Activated T-helper 2 cell treated with anti-CD3 and anti-CD28 coated beads, Interferon-gamma antibody, Interleukin-2, Interleukin-4, amounts not matched to agents 10 μg/mL and 5 μg/mL and 100 μg/mL, durations not matched to agents 14 hours and 24 hours and 36 hours (primary cell): ENCODE measurements at regions not wholly inside any gene's neighbourhood (a gene's known extent, or its start where the extent isn't known, plus 50 kb on each side); places are given as distances from the start of the nearest gene placed in this dataset.

ENCODE experiments used
- DNase-seq: peaks from one replicate; pipeline ENCODE4 v3.0.0; 2021; ENCODE audit warnings: low spot score
- H3K27ac Mint-ChIP-seq: one replicate; pipeline ENCODE4 v1.8.0; 2021; ENCODE audit warnings: mixed read lengths
- H3K27me3 Mint-ChIP-seq: one replicate; pipeline ENCODE4 v1.8.0; 2021; ENCODE audit warnings: low read depth, mixed read lengths
- H3K36me3 Mint-ChIP-seq: one replicate; pipeline ENCODE4 v1.8.0; 2021; ENCODE audit warnings: low read depth, mixed read lengths
- H3K4me1 Mint-ChIP-seq: one replicate; pipeline ENCODE4 v1.8.0; 2021; ENCODE audit warnings: low read depth, mixed read lengths
- H3K4me3 Mint-ChIP-seq: one replicate; pipeline ENCODE4 v1.8.0; 2021; ENCODE audit warnings: low read depth, mild to moderate bottlenecking, moderate library complexity, mixed read lengths
- H3K9me3 Mint-ChIP-seq: one replicate; pipeline ENCODE4 v1.8.0; 2021; ENCODE audit warnings: mixed read lengths
- intact Hi-C: fragments of 100-400 bp; cut with micrococcal nuclease; formaldehyde crosslinking; loops from one replicate; pipeline ENCODE4 v1.15.1; 2023

DNA sequence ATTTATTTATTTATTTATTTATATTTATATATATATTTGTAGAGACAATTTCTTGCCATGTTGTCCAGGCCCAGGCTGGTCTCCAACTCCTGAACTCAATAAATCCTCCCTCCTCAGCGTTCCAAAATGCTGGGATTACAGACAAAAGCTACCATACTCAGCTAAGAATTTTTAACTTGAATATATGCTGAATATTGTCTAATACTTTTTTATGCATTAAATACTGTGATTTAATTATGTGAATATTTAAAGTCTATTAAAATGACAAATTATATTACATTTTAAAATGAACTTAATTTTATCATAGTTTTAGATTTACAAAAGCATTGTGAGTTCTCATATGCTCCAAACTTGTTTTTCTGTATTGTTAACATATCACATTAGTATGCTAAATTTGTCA lies 1022.4 kb downstream of the GRIK2 start:
- no peak overlapping the region for H3K4me3 Mint-ChIP-seq
- intact Hi-C loops = no loop called here
- no peak for DNase-seq

DNA sequence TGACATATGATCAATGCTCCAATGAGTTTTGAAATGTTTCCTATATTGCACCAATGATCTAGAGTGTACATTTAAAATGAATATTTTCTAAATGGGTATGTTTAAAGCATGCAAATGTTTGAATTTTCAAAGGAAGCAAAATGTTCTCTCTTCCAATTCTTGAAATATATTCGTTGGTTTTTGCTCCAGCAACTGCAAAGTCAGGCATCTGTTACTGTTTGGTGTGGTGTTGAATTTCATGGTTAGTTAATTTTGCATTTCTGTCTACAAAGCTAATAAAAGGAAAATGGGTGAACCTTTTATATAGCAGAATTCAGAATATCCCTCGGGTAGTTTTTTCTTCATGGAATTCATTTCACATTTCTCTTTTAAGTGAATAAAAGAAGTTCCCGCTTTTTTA lies 1018.3 kb downstream of the GRIK2 start:
- Mint-ChIP-seq H3K36me3 (no peaks in the 10 kb centered on the region), H3K27ac (no peak overlapping the region), H3K4me3 (no peak overlapping the region), H3K9me3 (peaks cover 5% of the 10 kb centered on the region), H3K4me1 (no peaks in the 10 kb centered on the region), H3K27me3 (no peaks in the 10 kb centered on the region)
- intact Hi-C loops = no loop called here
- DNase-seq = no peak

More for the DNA sequence above, 1022.4 kb downstream of the GRIK2 start:
- no peaks in the 10 kb centered on the region for H3K4me1 Mint-ChIP-seq
- H3K9me3 Mint-ChIP-seq = peaks cover 17% of the 10 kb centered on the region
- no peak overlapping the region for H3K27ac Mint-ChIP-seq
- no peaks in the 10 kb centered on the region for H3K36me3 Mint-ChIP-seq
- H3K27me3 Mint-ChIP-seq = no peaks in the 10 kb centered on the region

DNA sequence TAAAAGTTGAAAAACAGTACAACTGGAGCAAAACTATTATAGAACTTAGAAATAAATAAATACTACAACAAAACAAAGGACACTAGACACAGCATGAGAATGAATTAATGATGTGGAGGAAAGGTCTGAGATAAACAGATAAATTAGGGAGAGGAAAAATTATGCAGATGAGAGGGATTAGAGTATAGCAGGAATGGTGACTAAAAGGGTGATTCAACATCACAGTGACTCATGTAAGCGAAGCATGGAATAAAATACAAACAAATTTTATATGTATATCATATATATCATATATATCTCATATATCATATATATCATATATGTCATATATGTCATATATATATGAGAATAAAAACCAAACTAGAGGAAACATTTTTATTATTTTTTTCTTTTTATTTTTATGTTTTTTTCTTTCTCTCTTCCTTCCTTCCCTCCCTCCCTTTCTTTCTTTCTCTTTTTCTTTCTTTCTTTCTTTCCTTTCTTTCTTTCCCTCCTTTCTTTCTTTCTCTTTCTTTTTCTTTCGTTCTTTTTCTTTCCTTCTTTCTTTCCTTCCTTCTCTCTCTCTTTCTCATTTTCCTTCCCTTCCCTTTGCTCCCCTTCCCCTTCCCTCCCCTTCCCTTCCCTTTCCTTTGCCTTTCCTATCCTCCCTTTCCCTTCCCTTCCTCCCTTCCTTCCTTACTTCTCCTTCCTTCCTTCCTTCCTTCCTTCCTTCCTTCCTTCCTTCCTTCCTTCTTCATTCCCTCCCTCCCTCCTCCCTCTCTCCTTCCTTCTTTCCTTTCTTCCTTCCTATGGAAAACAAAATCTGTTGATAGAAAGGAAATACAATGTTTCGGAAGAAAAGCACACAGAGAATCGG lies 1014.6 kb downstream of the GRIK2 start:
- no peak for DNase-seq
- H3K36me3 Mint-ChIP-seq = no peaks in the 10 kb centered on the region
- intact Hi-C loops = no loop called here

DNA sequence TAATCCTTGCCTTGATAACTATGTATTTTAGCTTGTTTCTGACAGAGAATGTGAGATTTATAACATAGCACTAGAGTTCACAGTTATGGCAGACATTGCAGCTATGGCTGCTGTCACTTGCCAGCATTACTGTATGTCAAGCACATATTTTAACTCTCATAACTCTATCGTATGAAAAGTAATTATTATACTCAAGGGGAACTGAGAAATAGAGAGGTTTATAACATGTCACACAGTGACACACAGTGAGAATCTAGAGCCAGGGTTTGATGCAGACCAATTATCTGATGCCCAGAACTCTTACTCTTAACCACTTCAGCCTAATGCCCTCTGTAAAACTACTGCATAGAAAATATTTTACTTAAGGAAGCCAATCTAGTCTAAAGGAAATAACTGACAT lies 1012.4 kb downstream of the GRIK2 start:
- no peaks in the 10 kb centered on the region for H3K27me3 Mint-ChIP-seq
- intact Hi-C loops = no loop called here
- H3K27ac Mint-ChIP-seq = no peak overlapping the region
- H3K4me1 Mint-ChIP-seq = no peaks in the 10 kb centered on the region
- peaks cover 4% of the 10 kb centered on the region for H3K9me3 Mint-ChIP-seq
- H3K4me3 Mint-ChIP-seq = no peak overlapping the region
- no peak for DNase-seq
- no peaks in the 10 kb centered on the region for H3K36me3 Mint-ChIP-seq

More for the DNA sequence above, 1014.6 kb downstream of the GRIK2 start:
- Mint-ChIP-seq H3K9me3 (peaks cover 7% of the 10 kb centered on the region), H3K27me3 (no peaks in the 10 kb centered on the region), H3K27ac (no peak overlapping the region), H3K4me1 (no peaks in the 10 kb centered on the region), H3K4me3 (no peak overlapping the region)

- intact Hi-C loops = no loop called here
- Mint-ChIP-seq H3K36me3 (no peaks in the 10 kb centered on the region), H3K4me3 (no peak overlapping the region), H3K4me1 (no peaks in the 10 kb centered on the region), H3K27ac (no peak overlapping the region), H3K9me3 (peaks cover 4% of the 10 kb centered on the region), H3K27me3 (no peaks in the 10 kb centered on the region)
- DNase-seq = no peak
Measured at GRCh38 chr6:102402635-102403329, 1009.3 kb downstream of the GRIK2 start.

DNA sequence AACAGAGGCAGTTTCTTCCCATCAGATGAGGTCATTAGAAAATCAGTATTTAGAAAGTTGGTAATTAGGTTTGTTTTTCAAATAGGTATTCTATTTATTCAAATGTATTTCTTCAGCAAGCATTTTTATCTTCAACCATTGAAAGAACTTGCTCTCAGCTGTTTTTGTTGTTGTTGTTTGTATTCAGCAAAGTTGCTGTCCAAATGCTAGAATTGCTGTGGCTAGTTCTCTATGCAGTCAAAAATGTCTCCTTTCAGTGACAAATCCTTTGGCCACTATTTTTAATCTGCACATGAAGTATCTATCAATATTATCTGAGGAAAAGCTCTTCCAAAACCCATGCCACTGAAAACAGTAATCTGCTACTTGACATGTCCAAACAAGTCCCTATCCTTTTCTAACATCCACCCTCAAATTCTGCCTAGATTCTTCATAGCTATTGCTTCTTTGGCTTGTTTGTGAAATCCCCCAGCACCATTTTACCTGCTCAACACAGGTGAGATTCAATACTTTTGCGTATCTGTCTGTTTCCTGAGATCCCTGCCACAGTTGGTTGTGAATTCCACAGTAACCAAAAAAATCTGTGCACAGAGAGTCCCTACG lies 1005.4 kb downstream of the GRIK2 start:
- Mint-ChIP-seq H3K27me3 (no peaks in the 10 kb centered on the region), H3K9me3 (peaks cover 7% of the 10 kb centered on the region), H3K36me3 (no peaks in the 10 kb centered on the region), H3K27ac (no peak overlapping the region), H3K4me3 (no peak overlapping the region), H3K4me1 (no peaks in the 10 kb centered on the region)
- intact Hi-C loops = no loop called here
- DNase-seq = no peak

DNA sequence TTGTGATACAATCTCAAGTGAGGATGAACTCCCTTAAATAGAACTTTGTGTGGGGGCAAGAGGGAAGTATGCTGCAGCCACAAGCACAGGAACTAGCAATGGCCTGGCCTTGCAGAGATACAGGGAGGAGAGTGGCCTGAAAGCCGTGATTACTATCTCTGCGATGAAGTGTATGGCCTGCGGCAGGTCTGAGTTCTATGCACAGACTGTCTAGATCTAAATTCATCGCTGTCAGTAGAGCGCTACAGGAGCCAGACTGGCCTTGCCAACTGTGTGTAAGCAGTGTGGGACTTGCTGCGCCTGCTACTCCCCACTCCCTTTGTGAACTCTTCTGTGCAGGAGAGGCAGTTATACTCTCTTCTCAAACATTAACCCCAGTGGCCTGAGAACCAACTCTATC lies 997.0 kb downstream of the GRIK2 start:
- no peak overlapping the region for H3K27ac Mint-ChIP-seq
- no peak overlapping the region for H3K4me3 Mint-ChIP-seq
- no peaks in the 10 kb centered on the region for H3K27me3 Mint-ChIP-seq
- no peaks in the 10 kb centered on the region for H3K4me1 Mint-ChIP-seq
- intact Hi-C loops = no loop called here
- no peaks in the 10 kb centered on the region for H3K36me3 Mint-ChIP-seq
- no peak for DNase-seq
- H3K9me3 Mint-ChIP-seq = peaks cover 11% of the 10 kb centered on the region

DNA sequence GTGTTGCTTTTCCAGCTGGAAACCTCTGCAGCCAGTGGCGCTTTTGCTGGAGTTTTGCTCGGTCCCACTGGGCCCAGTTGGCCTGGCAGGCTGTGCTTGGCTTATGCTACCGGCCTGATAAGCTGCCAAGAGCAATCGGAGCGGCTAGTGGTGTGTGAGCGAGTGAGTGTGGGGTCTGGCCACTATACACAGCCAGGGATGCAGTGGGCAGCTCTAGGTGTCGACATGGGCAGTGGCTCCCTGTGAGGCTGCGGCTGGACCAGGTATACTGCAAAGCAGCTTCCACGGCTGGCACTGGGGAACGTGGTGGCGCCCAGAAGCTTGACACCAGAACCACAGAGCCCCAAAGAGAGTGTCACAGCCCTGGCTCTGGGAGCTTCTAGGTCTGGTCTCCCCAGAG lies 996.5 kb downstream of the GRIK2 start:
- no peaks in the 10 kb centered on the region for H3K36me3 Mint-ChIP-seq
- intact Hi-C loops = no loop called here
- no peak overlapping the region for H3K27ac Mint-ChIP-seq
- H3K9me3 Mint-ChIP-seq = peaks cover 11% of the 10 kb centered on the region
- DNase-seq = no peak
- H3K27me3 Mint-ChIP-seq = no peaks in the 10 kb centered on the region
- H3K4me3 Mint-ChIP-seq = no peak overlapping the region
- H3K4me1 Mint-ChIP-seq = no peaks in the 10 kb centered on the region

GRCh38 chr6:102387326-102388033 lies 994.0 kb downstream of the GRIK2 start:
- Mint-ChIP-seq H3K4me3 (no peak overlapping the region), H3K27me3 (no peaks in the 10 kb centered on the region), H3K27ac (no peak overlapping the region), H3K4me1 (no peaks in the 10 kb centered on the region), H3K9me3 (no peaks in the 10 kb centered on the region), H3K36me3 (no peaks in the 10 kb centered on the region)
- no peak for DNase-seq
- intact Hi-C loops = no loop called here

DNA sequence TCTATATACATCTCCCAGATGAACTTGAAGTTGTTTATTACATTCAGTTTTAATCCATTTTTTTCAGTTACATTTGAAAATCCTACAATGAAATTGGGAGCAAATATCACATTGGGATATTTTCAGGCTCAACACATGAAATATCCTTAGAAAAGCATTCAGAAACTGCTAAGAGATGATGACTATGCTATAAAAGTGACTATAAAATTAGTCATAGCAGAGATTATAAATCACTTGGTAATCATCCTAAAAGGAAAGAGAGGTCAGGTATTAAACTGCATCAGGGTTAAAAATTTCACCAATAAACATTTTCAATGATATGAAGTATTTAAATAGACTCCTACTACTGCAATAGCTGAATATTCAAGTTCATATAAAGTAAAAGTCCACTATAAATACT lies 987.7 kb downstream of the GRIK2 start:
- no peak for DNase-seq
- no peak overlapping the region for H3K4me3 Mint-ChIP-seq
- no peaks in the 10 kb centered on the region for H3K4me1 Mint-ChIP-seq
- intact Hi-C loops = no loop called here
- no peaks in the 10 kb centered on the region for H3K9me3 Mint-ChIP-seq
- no peak overlapping the region for H3K27ac Mint-ChIP-seq
- no peaks in the 10 kb centered on the region for H3K27me3 Mint-ChIP-seq
- H3K36me3 Mint-ChIP-seq = no peaks in the 10 kb centered on the region

- intact Hi-C loops = no loop called here
- Mint-ChIP-seq H3K4me3 (no peak overlapping the region), H3K4me1 (no peaks in the 10 kb centered on the region), H3K36me3 (no peaks in the 10 kb centered on the region), H3K27ac (no peak overlapping the region), H3K27me3 (no peaks in the 10 kb centered on the region), H3K9me3 (peaks cover 6% of the 10 kb centered on the region)
- DNase-seq = no peak
Measured at GRCh38 chr6:102356170-102356569, 962.7 kb downstream of the GRIK2 start.

GRCh38 chr6:102355578-102355977 lies 962.1 kb downstream of the GRIK2 start:
- H3K36me3 Mint-ChIP-seq = no peaks in the 10 kb centered on the region
- intact Hi-C loops = no loop called here
- no peak for DNase-seq
- no peaks in the 10 kb centered on the region for H3K4me1 Mint-ChIP-seq
- no peak overlapping the region for H3K27ac Mint-ChIP-seq
- no peaks in the 10 kb centered on the region for H3K27me3 Mint-ChIP-seq
- peaks cover 6% of the 10 kb centered on the region for H3K9me3 Mint-ChIP-seq
- H3K4me3 Mint-ChIP-seq = no peak overlapping the region
